Effector CD4-positive, alpha-beta T cell (primary cell): ENCODE measurements at regions not wholly inside any gene's neighbourhood (a gene's known extent, or its start where the extent isn't known, plus 50 kb on each side); places are given as distances from the start of the nearest gene placed in this dataset.

Experiments used
- DNase-seq: peaks from one replicate; pipeline ENCODE4 v3.0.0-alpha.2; 2020

GRCh38 chr11:70501051-70501901, 102.9 kb downstream of the CTTN start:
- no peak for DNase-seq

- no peak for DNase-seq
These were observed 103.7 kb downstream of the CTTN start for GRCh38 chr11:70501933-70502540.

- no peak for DNase-seq
These were observed 104.5 kb downstream of the CTTN start for GRCh38 chr11:70502677-70503467.

DNA sequence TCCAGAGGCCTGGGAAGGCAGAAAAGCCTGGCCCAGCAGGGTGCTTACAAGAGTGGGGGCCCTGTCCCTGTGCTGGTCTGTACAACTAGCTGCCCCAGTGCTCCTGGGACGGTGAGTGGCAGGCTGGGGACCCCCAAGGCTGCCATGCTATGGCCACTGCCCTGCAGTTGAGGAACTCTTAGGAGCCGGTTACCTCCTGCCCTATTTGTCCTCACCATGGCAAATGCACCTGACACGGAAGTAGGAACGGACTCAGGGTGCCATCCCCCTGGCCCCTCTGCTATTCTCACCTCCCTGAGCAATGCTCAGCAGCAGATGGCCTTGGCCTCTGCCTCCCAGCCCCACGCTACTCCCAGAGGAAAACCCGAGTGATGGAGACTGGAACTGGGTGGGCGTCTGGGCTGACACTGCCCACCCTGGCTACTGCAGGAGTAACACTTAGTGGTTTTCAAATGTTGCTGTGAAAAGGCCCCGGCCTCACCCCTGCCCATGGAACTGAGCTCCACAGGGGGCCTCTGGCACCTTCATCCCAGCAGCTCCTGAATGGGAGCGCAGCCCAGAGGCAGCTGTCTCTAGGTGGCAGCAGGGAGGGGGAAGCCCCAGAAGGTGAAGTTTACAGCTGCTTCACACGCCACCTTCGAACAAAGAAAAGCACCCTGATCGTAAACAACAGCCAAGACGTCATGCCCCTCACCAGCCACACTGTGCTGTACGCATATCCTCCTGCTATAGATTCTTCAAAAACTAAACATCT, 105.3 kb downstream of the CTTN start:
- DNase-seq, result no peak

GRCh38 chr11:70504246-70505020, 106.1 kb downstream of the CTTN start:
- DNase-seq, result no peak

GRCh38 chr11:70505331-70505731, 107.0 kb downstream of the CTTN start:
- no peak for DNase-seq

GRCh38 chr11:70505761-70506657, 107.7 kb downstream of the CTTN start:
- DNase-seq, result no peak

GRCh38 chr11:70506658-70506970, 108.3 kb downstream of the CTTN start:
- no peak for DNase-seq

- DNase-seq, result no peak
These were observed 108.7 kb downstream of the CTTN start for GRCh38 chr11:70506986-70507385.

- no peak for DNase-seq
These were observed 109.3 kb downstream of the CTTN start for GRCh38 chr11:70507466-70508230.

- no peak for DNase-seq
These were observed 109.8 kb downstream of the CTTN start for GRCh38 chr11:70508231-70508480.

DNA sequence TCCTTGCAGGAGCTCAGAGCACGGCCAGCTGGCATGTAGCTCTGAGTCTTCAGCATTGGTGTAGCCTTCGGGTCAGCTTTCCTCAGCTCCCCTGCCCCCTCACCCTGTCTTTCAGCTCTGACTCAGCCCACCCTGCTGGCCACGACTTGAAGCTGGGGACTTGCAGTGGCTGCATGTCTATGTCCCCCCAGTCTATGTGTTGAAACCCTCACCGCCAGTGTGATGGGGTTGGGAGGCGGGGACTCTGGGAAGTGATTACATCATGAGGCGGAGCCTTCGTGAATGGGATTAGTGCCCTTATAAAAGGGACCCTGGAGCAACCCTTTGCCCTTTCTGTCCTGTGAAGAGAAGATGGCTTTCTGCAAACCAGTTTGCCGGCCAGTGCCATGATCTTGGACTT, 111.1 kb downstream of the CTTN start:
- no peak for DNase-seq

GRCh38 chr11:70510106-70510505, 111.8 kb downstream of the CTTN start:
- DNase-seq, result no peak

DNA sequence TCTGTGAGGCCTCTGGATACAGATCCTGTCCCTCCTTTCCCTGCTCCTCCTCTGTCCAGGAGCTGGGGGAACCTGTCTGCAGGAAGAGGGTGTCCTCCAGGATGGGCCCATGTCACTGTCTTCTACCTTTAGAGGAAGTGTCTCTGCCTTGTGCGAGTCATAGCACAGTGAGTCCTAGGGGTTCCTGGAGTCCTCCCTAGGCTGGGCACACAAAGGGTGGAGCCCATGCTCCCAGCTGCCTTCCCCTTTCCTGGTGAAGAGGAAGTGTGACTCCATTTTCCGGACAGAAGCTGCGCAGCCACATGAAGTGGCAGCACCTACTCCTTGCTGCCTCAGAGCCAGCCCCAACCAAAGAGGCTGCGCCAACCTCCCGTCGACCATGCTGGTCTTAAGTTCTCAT, 112.2 kb downstream of the CTTN start:
- DNase-seq, result no peak

- no peak for DNase-seq
These were observed 113.0 kb downstream of the CTTN start for GRCh38 chr11:70511345-70511744.

GRCh38 chr11:70512716-70513115, 114.4 kb downstream of the CTTN start:
- DNase-seq, result no peak

DNA sequence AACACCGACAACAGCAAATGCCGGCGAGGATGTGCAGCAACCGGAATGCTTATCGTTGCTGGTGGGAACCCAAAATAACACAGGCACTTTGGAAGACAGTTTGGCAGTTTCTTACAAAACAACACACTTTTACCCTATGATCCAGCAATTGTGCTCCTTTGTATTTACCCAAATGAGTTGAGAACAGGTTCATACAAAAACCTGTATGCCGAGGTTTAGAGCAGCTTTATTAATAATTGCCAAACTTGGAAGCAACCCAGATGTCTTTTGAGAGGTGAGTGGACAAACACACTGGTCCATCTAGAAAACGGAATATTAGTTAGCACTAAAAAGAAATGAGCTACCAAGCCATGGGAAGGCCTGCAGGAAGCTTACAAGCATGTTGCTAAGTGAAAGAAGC, 118.9 kb downstream of the CTTN start:
- DNase-seq, result no peak

DNA sequence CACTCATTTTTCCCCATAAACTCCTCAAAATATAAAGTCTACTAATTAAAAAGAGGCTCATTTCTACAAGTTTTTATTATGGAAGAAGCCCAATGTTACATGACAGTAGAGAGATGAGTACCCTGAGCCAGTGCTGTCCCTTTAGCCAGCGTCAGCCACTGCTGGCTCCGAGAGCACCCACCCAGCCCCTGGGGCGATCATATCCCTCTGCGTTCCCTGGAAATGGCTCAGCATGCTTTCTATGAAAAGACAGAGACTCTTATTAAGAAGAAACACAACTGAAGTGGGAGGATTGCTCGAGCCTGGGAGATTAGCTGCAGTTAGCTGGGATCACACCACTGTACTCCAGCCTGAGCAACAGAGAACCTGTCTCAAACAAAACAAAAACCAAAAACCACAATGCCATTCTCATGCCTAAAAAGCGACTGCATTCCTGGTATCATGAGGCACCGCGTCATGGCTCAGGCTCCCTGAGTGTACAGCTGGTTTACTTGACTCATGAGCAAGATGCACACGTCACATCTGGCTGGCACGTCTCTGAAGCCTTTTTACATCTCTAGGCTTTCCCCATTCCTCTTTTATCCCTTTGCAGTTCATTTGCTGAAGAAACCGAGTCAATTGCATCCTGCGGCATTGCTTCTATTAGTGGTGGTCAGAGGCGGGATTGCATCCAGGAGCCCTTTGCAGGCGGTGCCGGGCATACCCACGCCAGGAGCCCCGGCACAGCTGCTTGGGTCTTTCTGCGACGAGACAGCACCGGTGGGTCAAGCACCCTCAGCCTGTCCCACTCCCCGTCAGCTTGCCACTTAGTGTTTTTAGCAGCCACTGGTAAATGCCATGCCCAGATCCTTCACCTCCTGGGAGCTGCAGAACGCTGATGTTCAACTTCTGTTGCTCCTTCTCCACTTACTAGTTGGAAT, 119.9 kb downstream of the CTTN start:
- no peak for DNase-seq

DNA sequence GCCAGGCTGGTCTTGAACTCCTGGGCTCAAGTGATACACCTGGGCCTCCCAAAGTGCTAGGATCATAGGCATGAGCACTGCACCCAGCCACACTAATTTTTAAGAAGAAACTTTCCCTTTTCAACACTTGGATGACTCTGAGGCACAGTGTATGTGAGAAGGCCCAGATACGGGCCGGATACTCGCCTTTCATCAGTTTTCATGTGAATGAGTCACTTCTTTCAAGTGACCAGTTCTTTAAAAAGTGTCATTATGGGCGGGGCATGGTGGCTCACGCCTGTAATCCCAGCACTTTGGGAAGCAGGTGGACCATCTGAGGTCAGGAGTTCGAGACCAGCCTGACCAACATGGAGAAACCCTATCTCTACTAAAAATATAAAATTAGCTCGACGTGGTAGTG, 120.8 kb downstream of the CTTN start:
- DNase-seq, result no peak
